Hepatocyte (in vitro differentiated cells): ENCODE measurements at regions not wholly inside any gene's neighbourhood (a gene's known extent, or its start where the extent isn't known, plus 50 kb on each side); places are given as distances from the start of the nearest gene placed in this dataset.

Source experiments
- CTCF ChIP-seq: fragments of 200-600 bp; sonication (generic); IDR thresholded peaks from 2 replicates; pipeline ENCODE4 v1.5.1; 2016; ENCODE audit warnings: antibody characterized with exemption, mild to moderate bottlenecking; ENCODE audit not compliant: poor library complexity
- EZH2 ChIP-seq: fragments of 200-600 bp; sonication (generic); IDR thresholded peaks from 2 replicates; pipeline ENCODE4 v1.6.1; 2016; ENCODE audit warnings: antibody characterized with exemption, mild to moderate bottlenecking, borderline replicate concordance
- EZH2phosphoT487 ChIP-seq: fragments of 200-600 bp; sonication (generic); IDR thresholded peaks from one replicate; pipeline ENCODE4 v1.6.1; 2018; ENCODE audit warnings: antibody characterized with exemption, mild to moderate bottlenecking, low read depth, moderate library complexity; ENCODE audit not compliant: unreplicated experiment, severe bottlenecking

- no peak for TF ChIP-seq CTCF
- no peak for TF ChIP-seq EZH2
- TF ChIP-seq EZH2phosphoT487, result no peak
These were observed 139.2 kb upstream of the AADAT start for GRCh38 chr4:170229006-170229405.
